PC-9 (cell line): ENCODE measurements at regions not wholly inside any gene's neighbourhood (a gene's known extent, or its start where the extent isn't known, plus 50 kb on each side); places are given as distances from the start of the nearest gene placed in this dataset.

ENCODE experiments used
- EZH2 ChIP-seq: fragments of 200-600 bp; sonication (generic); IDR thresholded peaks from 2 replicates; pipeline ENCODE4 v1.8.0; 2017; ENCODE audit warnings: antibody characterized with exemption, low read depth
- TF ChIP-seq, protein P1 (sequence below): fragments of 200-600 bp; sonication (generic); conservative IDR thresholded peaks from 2 replicates; pipeline ENCODE4 v1.6.1; 2017; ENCODE audit warnings: mixed run types, antibody characterized with exemption, mild to moderate bottlenecking, moderate library complexity

DNA sequence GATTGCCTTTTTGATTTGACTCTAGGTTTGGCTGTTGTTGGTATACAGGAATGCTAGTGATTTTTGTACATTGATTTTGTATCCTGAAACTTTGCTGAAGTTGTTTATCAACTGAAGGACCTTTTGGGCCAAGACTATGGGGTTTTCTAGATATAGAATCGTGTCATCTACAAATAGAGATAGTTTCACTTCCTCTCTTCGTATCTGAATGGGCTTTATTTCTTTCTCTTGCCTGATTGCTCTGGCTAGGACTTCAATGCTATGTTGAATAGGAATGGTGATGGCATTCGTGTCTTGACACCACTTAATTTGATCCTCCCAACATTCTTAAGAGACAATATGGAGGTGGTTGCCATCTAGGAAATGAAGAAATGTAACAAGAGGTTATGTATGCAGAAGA lies 388.1 kb upstream of the API5 start:
- TF ChIP-seq EZH2 = no peak
- TF ChIP-seq, protein P1, sequence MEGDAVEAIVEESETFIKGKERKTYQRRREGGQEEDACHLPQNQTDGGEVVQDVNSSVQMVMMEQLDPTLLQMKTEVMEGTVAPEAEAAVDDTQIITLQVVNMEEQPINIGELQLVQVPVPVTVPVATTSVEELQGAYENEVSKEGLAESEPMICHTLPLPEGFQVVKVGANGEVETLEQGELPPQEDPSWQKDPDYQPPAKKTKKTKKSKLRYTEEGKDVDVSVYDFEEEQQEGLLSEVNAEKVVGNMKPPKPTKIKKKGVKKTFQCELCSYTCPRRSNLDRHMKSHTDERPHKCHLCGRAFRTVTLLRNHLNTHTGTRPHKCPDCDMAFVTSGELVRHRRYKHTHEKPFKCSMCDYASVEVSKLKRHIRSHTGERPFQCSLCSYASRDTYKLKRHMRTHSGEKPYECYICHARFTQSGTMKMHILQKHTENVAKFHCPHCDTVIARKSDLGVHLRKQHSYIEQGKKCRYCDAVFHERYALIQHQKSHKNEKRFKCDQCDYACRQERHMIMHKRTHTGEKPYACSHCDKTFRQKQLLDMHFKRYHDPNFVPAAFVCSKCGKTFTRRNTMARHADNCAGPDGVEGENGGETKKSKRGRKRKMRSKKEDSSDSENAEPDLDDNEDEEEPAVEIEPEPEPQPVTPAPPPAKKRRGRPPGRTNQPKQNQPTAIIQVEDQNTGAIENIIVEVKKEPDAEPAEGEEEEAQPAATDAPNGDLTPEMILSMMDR = no peak
